ENCODE measurements at regions not wholly inside any gene's neighbourhood (a gene's known extent, or its start where the extent isn't known, plus 50 kb on each side); places are given as distances from the start of the nearest gene placed in this dataset.
"Not testable (repeated sequence)": the region's sequence is repeated elsewhere in the genome, so short reads cannot be mapped to it uniquely, and the experiment has no call there.

GRCh38 chr5:142230949-142231348, 93.9 kb downstream of the SPRY4 start:
- TF ChIP-seq EZH2 (IDR thresholded peaks at IDR 0.05; ENCODE audit: low read depth, low read length, severe bottlenecking); CTCF (IDR thresholded peaks at IDR 0.05; ENCODE audit: control extremely low read depth in 1 of 3, insufficient read depth in 1 of 3, low read depth in 1 of 3, low read length in 3 of 3); USF2 (IDR thresholded peaks at IDR 0.05; ENCODE audit: low read length); RFX5 (IDR thresholded peaks at IDR 0.05; ENCODE audit: borderline replicate concordance, low read depth, low read length); HDAC2 (IDR thresholded peaks at IDR 0.05; ENCODE audit: borderline replicate concordance in 1 of 2, low read depth in 2 of 2, low read length in 2 of 2); TEAD4 (IDR thresholded peaks at IDR 0.05; ENCODE audit: low read depth, low read length); SUZ12 (IDR thresholded peaks at IDR 0.05; ENCODE audit: low read length); POLR2AphosphoS5 (IDR thresholded peaks at IDR 0.05; ENCODE audit: low read depth, low read length); CHD2 (IDR thresholded peaks at IDR 0.05; ENCODE audit: low read length); POLR2A (IDR thresholded peaks at IDR 0.05; ENCODE audit: control extremely low read depth in 1 of 2, low read depth in 2 of 2, low read length in 2 of 2): not testable (repeated sequence)
